A673 (cell line): ENCODE measurements at regions not wholly inside any gene's neighbourhood (a gene's known extent, or its start where the extent isn't known, plus 50 kb on each side); places are given as distances from the start of the nearest gene placed in this dataset.

Experiments used
- BruUV-seq: library from RNA; stranded (reverse); fragments of 400-500 nt; replicated peaks from 2 replicates; lab custom pipeline; 2021; lab: Mats Ljungman, UMichigan
- CTCF ChIA-PET: fragments of 300-600 bp; sonication (Branson Sonifier 250); formaldehyde crosslinking; loops from one replicate; lab custom pipeline; 2022; ENCODE audit warnings: antibody characterized with exemption; lab: Charles Lee
- POLR2A ChIA-PET: fragments of 300-600 bp; sonication (Branson Sonifier 250); formaldehyde crosslinking; loops from one replicate; lab custom pipeline; 2022; ENCODE audit warnings: antibody characterized with exemption; ENCODE audit not compliant: low non-redundant PET; lab: Charles Lee
- DNase-seq: peaks from one replicate; pipeline ENCODE4 v3.0.0-alpha.2; 2015; ENCODE audit warnings: low spot score
- H3K27ac ChIP-seq: fragments of 200-600 bp; sonication (generic); 2 replicates; pipeline ENCODE4 v1.5.1; 2016; ENCODE audit warnings: mixed run types, low read depth, mild to moderate bottlenecking, mixed read lengths, antibody characterized with exemption, low read length; ENCODE audit not compliant: poor library complexity, severe bottlenecking
- H3K27me3 ChIP-seq: fragments of 200-600 bp; sonication (generic); replicated peaks from 2 replicates; pipeline ENCODE4 v1.6.1; 2017; ENCODE audit warnings: mixed run types, low read depth, mild to moderate bottlenecking, mixed read lengths, antibody characterized with exemption, low read length; ENCODE audit not compliant: insufficient read depth, poor library complexity
- H3K36me3 ChIP-seq: fragments of 200-600 bp; sonication (generic); 2 replicates; pipeline ENCODE4 v1.6.1; 2016; ENCODE audit warnings: mixed run types, mild to moderate bottlenecking, mixed read lengths, antibody characterized with exemption, low read length; ENCODE audit not compliant: insufficient read depth, poor library complexity, severe bottlenecking
- H3K4me1 ChIP-seq: fragments of 200-600 bp; sonication (generic); 2 replicates; pipeline ENCODE4 v1.6.1; 2017; ENCODE audit warnings: mixed run types, mild to moderate bottlenecking, mixed read lengths, antibody characterized with exemption, low read length; ENCODE audit not compliant: insufficient read depth, poor library complexity, severe bottlenecking
- H3K4me3 ChIP-seq: fragments of 200-600 bp; sonication (generic); 2 replicates; pipeline ENCODE4 v1.5.1; 2016; ENCODE audit warnings: low read depth, mixed run types, mild to moderate bottlenecking, mixed read lengths, low read length; ENCODE audit not compliant: poor library complexity, severe bottlenecking
- H3K9me3 ChIP-seq: fragments of 200-600 bp; sonication (generic); 2 replicates; pipeline ENCODE4 v1.6.1; 2016; ENCODE audit warnings: mixed run types, low read depth, mild to moderate bottlenecking, mixed read lengths, antibody characterized with exemption, low read length; ENCODE audit not compliant: poor library complexity, severe bottlenecking
- CTCF ChIP-seq: fragments of 300-800, 200-600 bp; sonication (generic); conservative IDR thresholded peaks from 2 replicates; pipeline ENCODE4 v1.5.1; 2017; ENCODE audit warnings: low read depth, mild to moderate bottlenecking, antibody characterized with exemption, low read length, moderate library complexity, mixed read lengths
- EZH2 ChIP-seq: fragments of 200-600 bp; sonication (generic); IDR thresholded peaks from 2 replicates; pipeline ENCODE4 v1.6.1; 2017; ENCODE audit warnings: borderline replicate concordance, low read depth, mild to moderate bottlenecking, mixed read lengths, antibody characterized with exemption, low read length; ENCODE audit not compliant: poor library complexity, severe bottlenecking
- intact Hi-C: fragments of 100-400 bp; cut with micrococcal nuclease; formaldehyde crosslinking; loops from one replicate; pipeline ENCODE4 v1.10.0; 2022; ENCODE audit not compliant: unreplicated experiment

GRCh38 chr9:3773362-3774060, 247.7 kb upstream of the RFX3 start:
- no peak overlapping the region for H3K4me3 ChIP-seq
- intact Hi-C loops = no loop called here
- H3K9me3 ChIP-seq = no peaks in the 10 kb centered on the region
- H3K27ac ChIP-seq = no peak overlapping the region
- DNase-seq = no peak
- POLR2A ChIA-PET = no interaction called here
- no TSS peak for BruUV-seq
- CTCF ChIA-PET = no interaction called here
- H3K4me1 ChIP-seq = peaks cover 9% of the 10 kb centered on the region
- no peaks in the 10 kb centered on the region for H3K27me3 ChIP-seq
- TF ChIP-seq CTCF (no peak), EZH2 (no peak)
- no peaks in the 10 kb centered on the region for H3K36me3 ChIP-seq

- CTCF ChIA-PET = no interaction called here
- BruUV-seq = no TSS peak
- no peaks in the 10 kb centered on the region for H3K27me3 ChIP-seq
- no peak overlapping the region for H3K4me3 ChIP-seq
- no peaks in the 10 kb centered on the region for H3K9me3 ChIP-seq
- POLR2A ChIA-PET = no interaction called here
- TF ChIP-seq EZH2 (no peak), CTCF (no peak)
- H3K27ac ChIP-seq = no peak overlapping the region
- H3K36me3 ChIP-seq = no peaks in the 10 kb centered on the region
- intact Hi-C loops = no loop called here
- no peak for DNase-seq
- H3K4me1 ChIP-seq = peaks cover 9% of the 10 kb centered on the region
Measured at GRCh38 chr9:3769646-3770045, 243.8 kb upstream of the RFX3 start.

- Histone ChIP-seq H3K27me3 (no peaks in the 10 kb centered on the region), H3K4me3 (no peak overlapping the region), H3K36me3 (no peaks in the 10 kb centered on the region), H3K27ac (no peak overlapping the region), H3K4me1 (peaks cover 9% of the 10 kb centered on the region), H3K9me3 (no peaks in the 10 kb centered on the region)
- BruUV-seq = no TSS peak
- intact Hi-C loops = no loop called here
- POLR2A ChIA-PET = interaction anchor here (0.6 kb wide), 1 partner anchor 231 kb away, joined by 3 read pairs; no protein-coding TSS in a partner anchor
- CTCF ChIA-PET = no interaction called here
- TF ChIP-seq CTCF (no peak), EZH2 (no peak)
- DNase-seq = no peak
Measured at GRCh38 chr9:3768712-3769457, 243.1 kb upstream of the RFX3 start.
